ENCODE measurements at regions not wholly inside any gene's neighbourhood (a gene's known extent, or its start where the extent isn't known, plus 50 kb on each side); places are given as distances from the start of the nearest gene placed in this dataset.
"Not testable (repeated sequence)": the region's sequence is repeated elsewhere in the genome, so short reads cannot be mapped to it uniquely, and the experiment has no call there.

- TF ChIP-seq EGR1 (IDR thresholded peaks at IDR 0.05; ENCODE audit: low read depth): no peak
- no peak for ATAC-seq
- no peaks in the 10 kb centered on the region for H3K36me3 ChIP-seq (ENCODE audit: control insufficient read depth in 1 of 2, insufficient read depth in 2 of 2, low read length in 2 of 2)
- no peaks in the 10 kb centered on the region for H3K9me2 ChIP-seq (ENCODE audit: insufficient read depth)
- POLR2A ChIA-PET: no interaction called here
- CTCF ChIA-PET: no interaction called here
- BruUV-seq (replicated peaks): no TSS peak
- H3K27me3 ChIP-seq (ENCODE audit: insufficient read depth, low read length): no peaks in the 10 kb centered on the region
- H3K27ac ChIP-seq (ENCODE audit: low read depth, low read length): no peak overlapping the region
- no peak overlapping the region for H3K9ac ChIP-seq (ENCODE audit: low read length)
- intact Hi-C loops (cut with micrococcal nuclease): no loop called here
- no peak overlapping the region for H3K4me3 ChIP-seq (replicated peaks in 1 of 2; ENCODE audit: low read depth in 1 of 2, low read length in 2 of 2)
- H4K20me1 ChIP-seq (ENCODE audit: insufficient read depth): no peaks in the 10 kb centered on the region
- RAD21 ChIA-PET (ENCODE audit: low non-redundant PET in 1 of 2, low total read pairs in 2 of 2, uncharacterized antibody in 2 of 2, unreplicated experiment in 2 of 2): no interaction called here
- no peaks in the 10 kb centered on the region for H3K79me2 ChIP-seq (ENCODE audit: insufficient read depth, low read length)
- no peak for DNase-seq (ENCODE audit: low read depth, low spot score)
- H2AFZ ChIP-seq (ENCODE audit: low read depth, low read length, poor library complexity, severe bottlenecking): no peak overlapping the region
- H3K9me3 ChIP-seq (ENCODE audit: control insufficient read depth in 1 of 2, insufficient read depth in 1 of 2, low read depth in 1 of 2, low read length in 2 of 2): no peaks in the 10 kb centered on the region
- H3K4me1 ChIP-seq (ENCODE audit: control insufficient read depth in 1 of 2, insufficient read depth in 2 of 2, low read length in 2 of 2): no peaks in the 10 kb centered on the region
- H3K4me2 ChIP-seq (ENCODE audit: low read length): no peak overlapping the region
These were observed 103.8 kb upstream of the LANCL2 start for GRCh38 chr7:55261386-55261770.

GRCh38 chr7:55265328-55265727 lies 99.8 kb upstream of the LANCL2 start:
- H3K27ac ChIP-seq (ENCODE audit: low read depth, low read length); RAD21 ChIA-PET (ENCODE audit: low non-redundant PET in 1 of 2, low total read pairs in 2 of 2, uncharacterized antibody in 2 of 2, unreplicated experiment in 2 of 2); H3K36me3 ChIP-seq (ENCODE audit: control insufficient read depth in 1 of 2, insufficient read depth in 2 of 2, low read length in 2 of 2); H3K4me3 ChIP-seq (replicated peaks in 1 of 2; ENCODE audit: low read depth in 1 of 2, low read length in 2 of 2); BruUV-seq (replicated peaks); H3K4me2 ChIP-seq (ENCODE audit: low read length); DNase-seq (ENCODE audit: low read depth, low spot score); H3K79me2 ChIP-seq (ENCODE audit: insufficient read depth, low read length); H3K4me1 ChIP-seq (ENCODE audit: control insufficient read depth in 1 of 2, insufficient read depth in 2 of 2, low read length in 2 of 2); H3K9ac ChIP-seq (ENCODE audit: low read length); H3K9me3 ChIP-seq (ENCODE audit: control insufficient read depth in 1 of 2, insufficient read depth in 1 of 2, low read depth in 1 of 2, low read length in 2 of 2); ATAC-seq; H4K20me1 ChIP-seq (ENCODE audit: insufficient read depth); H3K27me3 ChIP-seq (ENCODE audit: insufficient read depth, low read length); H2AFZ ChIP-seq (ENCODE audit: low read depth, low read length, poor library complexity, severe bottlenecking); H3K9me2 ChIP-seq (ENCODE audit: insufficient read depth); intact Hi-C loops (cut with micrococcal nuclease): not testable (repeated sequence)
- POLR2A ChIA-PET: interaction anchor here (1.3 kb wide), 1 partner anchor 10 kb away, joined by 5 read pairs; no protein-coding TSS in a partner anchor
- CTCF ChIA-PET: interaction anchor here (1.0 to 1.3 kb wide), 2 partner anchors 10 to 492 kb away, joined by 3 to 9 read pairs; no protein-coding TSS in a partner anchor

- Histone ChIP-seq H3K4me1 (ENCODE audit: control insufficient read depth in 1 of 2, insufficient read depth in 2 of 2, low read length in 2 of 2) (no peaks in the 10 kb centered on the region), H3K36me3 (ENCODE audit: control insufficient read depth in 1 of 2, insufficient read depth in 2 of 2, low read length in 2 of 2) (no peaks in the 10 kb centered on the region), H3K27ac (ENCODE audit: low read depth, low read length) (no peak overlapping the region), H3K79me2 (ENCODE audit: insufficient read depth, low read length) (no peaks in the 10 kb centered on the region), H3K4me2 (ENCODE audit: low read length) (no peak overlapping the region), H3K9ac (ENCODE audit: low read length) (no peak overlapping the region), H3K4me3 (replicated peaks in 1 of 2; ENCODE audit: low read depth in 1 of 2, low read length in 2 of 2) (no peak overlapping the region), H3K9me2 (ENCODE audit: insufficient read depth) (no peaks in the 10 kb centered on the region), H4K20me1 (ENCODE audit: insufficient read depth) (no peaks in the 10 kb centered on the region), H2AFZ (ENCODE audit: low read depth, low read length, poor library complexity, severe bottlenecking) (no peak overlapping the region), H3K27me3 (ENCODE audit: insufficient read depth, low read length) (no peaks in the 10 kb centered on the region), H3K9me3 (ENCODE audit: control insufficient read depth in 1 of 2, insufficient read depth in 1 of 2, low read depth in 1 of 2, low read length in 2 of 2) (no peaks in the 10 kb centered on the region)
- DNase-seq (ENCODE audit: low read depth, low spot score) (no peak), ATAC-seq (no peak)
- ChIA-PET POLR2A (no interaction called here), RAD21 (ENCODE audit: low non-redundant PET in 1 of 2, low total read pairs in 2 of 2, uncharacterized antibody in 2 of 2, unreplicated experiment in 2 of 2) (no interaction called here), CTCF (no interaction called here)
- intact Hi-C loops (cut with micrococcal nuclease): no loop called here
- no TSS peak for BruUV-seq (replicated peaks)
- TF ChIP-seq ZNF274 (IDR thresholded peaks at IDR 0.05; ENCODE audit: low read depth, low read length) (no peak), ATF3 (IDR thresholded peaks at IDR 0.05) (no peak), ZFX (IDR thresholded peaks at IDR 0.05) (no peak), SP1 (IDR thresholded peaks at IDR 0.05; ENCODE audit: low read depth) (no peak), JUND (IDR thresholded peaks at IDR 0.05) (no peak), SRF (IDR thresholded peaks at IDR 0.05; ENCODE audit: low read depth) (no peak), CBX3 (IDR thresholded peaks at IDR 0.05; ENCODE audit: low read depth) (no peak), EGR1 (IDR thresholded peaks at IDR 0.05; ENCODE audit: low read depth) (no peak), YY1 (IDR thresholded peaks at IDR 0.05; ENCODE audit: extremely low read depth, insufficient replicate concordance, low read depth, low read length) (no peak), CEBPB (IDR thresholded peaks at IDR 0.05; ENCODE audit: low read depth) (no peak), SIN3A (IDR thresholded peaks at IDR 0.05; ENCODE audit: low read depth) (no peak), CTCF (IDR thresholded peaks at IDR 0.05 in 2 of 3, conservative IDR thresholded peaks at IDR 0.05 in 1 of 3; ENCODE audit: borderline replicate concordance in 1 of 3, insufficient read depth in 1 of 3, low read depth in 2 of 3, low read length in 2 of 3) (no peak), ELF1 (IDR thresholded peaks at IDR 0.05; ENCODE audit: borderline replicate concordance, low read depth) (no peak)
These were observed 99.1 kb upstream of the LANCL2 start for GRCh38 chr7:55265836-55266642.
